Activated T-helper 17 cell treated with anti-CD3 and anti-CD28 coated beads, Interleukin-2, amount 50 U/mL, for 72 hours (primary cell): ENCODE measurements at regions not wholly inside any gene's neighbourhood (a gene's known extent, or its start where the extent isn't known, plus 50 kb on each side); places are given as distances from the start of the nearest gene placed in this dataset.
"Not testable (repeated sequence)": the region's sequence is repeated elsewhere in the genome, so short reads cannot be mapped to it uniquely, and the experiment has no call there.

Source experiments
- ATAC-seq: fragments of 150-1000 bp; cut with Tn5 transposase; replicated peaks from 2 replicates; pipeline ENCODE4 v1.10.0; 2021; ENCODE audit warnings: mild to moderate bottlenecking, moderate library complexity
- H3K27ac Mint-ChIP-seq: one replicate; pipeline ENCODE4 v1.8.0; 2022; ENCODE audit warnings: mixed read lengths
- H3K27me3 Mint-ChIP-seq: one replicate; pipeline ENCODE4 v1.8.0; 2022; ENCODE audit warnings: mixed read lengths
- H3K36me3 Mint-ChIP-seq: one replicate; pipeline ENCODE4 v1.8.0; 2022; ENCODE audit warnings: low read depth, mild to moderate bottlenecking, mixed read lengths
- H3K4me1 Mint-ChIP-seq: one replicate; pipeline ENCODE4 v1.8.0; 2022; ENCODE audit warnings: mixed read lengths
- H3K4me3 Mint-ChIP-seq: one replicate; pipeline ENCODE4 v1.8.0; 2022; ENCODE audit warnings: mild to moderate bottlenecking, mixed read lengths
- H3K9me3 Mint-ChIP-seq: one replicate; pipeline ENCODE4 v1.8.0; 2022; ENCODE audit warnings: mixed read lengths

- Mint-ChIP-seq H3K4me1 (no peaks in the 10 kb centered on the region), H3K36me3 (no peaks in the 10 kb centered on the region), H3K27me3 (no peaks in the 10 kb centered on the region), H3K4me3 (no peak overlapping the region), H3K27ac (no peak overlapping the region), H3K9me3 (peaks cover 4% of the 10 kb centered on the region)
- no peak for ATAC-seq
Measured at GRCh38 chr12:102344691-102345090, 135.7 kb downstream of the IGF1 start.

DNA sequence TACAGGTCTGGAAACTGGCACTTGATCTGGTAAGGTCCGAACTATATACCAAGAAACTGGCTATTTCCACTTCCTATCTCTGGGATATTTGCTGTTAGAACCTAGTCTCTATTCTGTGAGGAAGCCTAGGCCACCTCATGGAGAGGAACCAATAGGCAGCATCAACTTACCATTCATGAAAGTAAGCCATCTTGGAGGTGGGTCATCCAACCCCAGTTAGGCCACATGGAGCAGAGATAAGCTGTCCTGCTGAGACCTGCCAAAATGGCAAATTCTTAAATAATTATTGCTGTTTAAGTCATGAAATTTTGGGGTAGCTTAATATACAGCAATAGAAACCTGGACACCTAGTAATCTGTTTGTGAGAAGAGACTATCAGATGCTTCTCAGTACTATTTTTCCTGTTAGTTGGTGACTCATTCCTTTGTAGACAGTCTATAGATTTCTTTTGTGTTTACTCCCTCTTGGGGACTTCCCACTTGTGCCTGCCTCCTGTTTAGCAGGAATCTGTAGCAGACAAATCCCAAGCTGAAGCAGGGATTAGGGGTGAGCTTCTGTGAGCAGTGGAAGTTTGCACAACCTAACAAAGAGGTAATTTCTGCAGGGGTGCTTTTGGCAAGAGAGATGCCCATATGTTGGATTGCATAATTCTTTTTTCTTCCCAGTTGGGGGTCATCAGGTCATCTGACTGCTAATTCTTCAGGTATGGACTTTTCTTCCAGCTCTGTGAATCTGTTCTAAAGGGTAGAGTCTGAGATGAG is 136.8 kb downstream of the IGF1 start:
- no peaks in the 10 kb centered on the region for H3K27me3 Mint-ChIP-seq
- no peak overlapping the region for H3K4me3 Mint-ChIP-seq
- H3K4me1 Mint-ChIP-seq: no peaks in the 10 kb centered on the region
- no peaks in the 10 kb centered on the region for H3K36me3 Mint-ChIP-seq
- H3K27ac Mint-ChIP-seq: no peak overlapping the region
- peak; percentile 29 for ATAC-seq
- peaks cover 4% of the 10 kb centered on the region for H3K9me3 Mint-ChIP-seq

- ATAC-seq: no peak
- H3K4me3 Mint-ChIP-seq: no peak overlapping the region
- peaks cover 4% of the 10 kb centered on the region for H3K9me3 Mint-ChIP-seq
- no peaks in the 10 kb centered on the region for H3K36me3 Mint-ChIP-seq
- H3K27ac Mint-ChIP-seq: no peak overlapping the region
- no peaks in the 10 kb centered on the region for H3K4me1 Mint-ChIP-seq
- no peaks in the 10 kb centered on the region for H3K27me3 Mint-ChIP-seq
Measured at GRCh38 chr12:102342281-102343006, 137.9 kb downstream of the IGF1 start.

- H3K27ac Mint-ChIP-seq: no peak overlapping the region
- no peak overlapping the region for H3K4me3 Mint-ChIP-seq
- no peak for ATAC-seq
- no peaks in the 10 kb centered on the region for H3K36me3 Mint-ChIP-seq
- peaks cover 5% of the 10 kb centered on the region for H3K9me3 Mint-ChIP-seq
- H3K27me3 Mint-ChIP-seq: peaks cover 7% of the 10 kb centered on the region
- no peaks in the 10 kb centered on the region for H3K4me1 Mint-ChIP-seq
Measured at GRCh38 chr12:102334765-102335164, 137.1 kb upstream of the PMCH start.

GRCh38 chr12:102331419-102331818 is 133.8 kb upstream of the PMCH start:
- H3K27me3 Mint-ChIP-seq: peaks cover 7% of the 10 kb centered on the region
- no peaks in the 10 kb centered on the region for H3K4me1 Mint-ChIP-seq
- no peak overlapping the region for H3K4me3 Mint-ChIP-seq
- no peak overlapping the region for H3K27ac Mint-ChIP-seq
- no peak for ATAC-seq
- peaks cover 5% of the 10 kb centered on the region for H3K9me3 Mint-ChIP-seq
- H3K36me3 Mint-ChIP-seq: no peaks in the 10 kb centered on the region

GRCh38 chr12:102329883-102330282 is 132.2 kb upstream of the PMCH start:
- Mint-ChIP-seq H3K27ac (no peak overlapping the region), H3K27me3 (peaks cover 7% of the 10 kb centered on the region), H3K4me1 (no peaks in the 10 kb centered on the region), H3K36me3 (no peaks in the 10 kb centered on the region), H3K9me3 (peaks cover 14% of the 10 kb centered on the region), H3K4me3 (no peak overlapping the region)
- ATAC-seq: no peak

GRCh38 chr12:102326982-102327381 is 129.3 kb upstream of the PMCH start:
- H3K4me1 Mint-ChIP-seq: no peaks in the 10 kb centered on the region
- H3K27me3 Mint-ChIP-seq: peaks cover 1% of the 10 kb centered on the region

GRCh38 chr12:102325108-102325507 is 127.5 kb upstream of the PMCH start:
- H3K27ac Mint-ChIP-seq, H3K36me3 Mint-ChIP-seq, ATAC-seq, H3K4me3 Mint-ChIP-seq, H3K4me1 Mint-ChIP-seq, H3K27me3 Mint-ChIP-seq: not testable (repeated sequence)
- peaks cover 15% of the 10 kb centered on the region for H3K9me3 Mint-ChIP-seq

More at GRCh38 chr12:102326982-102327381, 129.3 kb upstream of the PMCH start:
- H3K36me3 Mint-ChIP-seq: no peaks in the 10 kb centered on the region
- H3K9me3 Mint-ChIP-seq: peaks cover 12% of the 10 kb centered on the region
- no peak overlapping the region for H3K27ac Mint-ChIP-seq
- no peak overlapping the region for H3K4me3 Mint-ChIP-seq
- no peak for ATAC-seq

GRCh38 chr12:102323799-102324198 is 126.2 kb upstream of the PMCH start:
- Mint-ChIP-seq H3K27me3 (peaks cover 3% of the 10 kb centered on the region), H3K27ac (no peak overlapping the region), H3K36me3 (no peaks in the 10 kb centered on the region), H3K4me1 (no peaks in the 10 kb centered on the region), H3K9me3 (peaks cover 15% of the 10 kb centered on the region), H3K4me3 (no peak overlapping the region)
- ATAC-seq: no peak

GRCh38 chr12:102322254-102322653 is 124.6 kb upstream of the PMCH start:
- Mint-ChIP-seq H3K4me3 (no peak overlapping the region), H3K27ac (no peak overlapping the region), H3K27me3 (peaks cover 8% of the 10 kb centered on the region), H3K4me1 (no peaks in the 10 kb centered on the region), H3K36me3 (no peaks in the 10 kb centered on the region), H3K9me3 (peaks cover 15% of the 10 kb centered on the region)
- ATAC-seq: no peak

DNA sequence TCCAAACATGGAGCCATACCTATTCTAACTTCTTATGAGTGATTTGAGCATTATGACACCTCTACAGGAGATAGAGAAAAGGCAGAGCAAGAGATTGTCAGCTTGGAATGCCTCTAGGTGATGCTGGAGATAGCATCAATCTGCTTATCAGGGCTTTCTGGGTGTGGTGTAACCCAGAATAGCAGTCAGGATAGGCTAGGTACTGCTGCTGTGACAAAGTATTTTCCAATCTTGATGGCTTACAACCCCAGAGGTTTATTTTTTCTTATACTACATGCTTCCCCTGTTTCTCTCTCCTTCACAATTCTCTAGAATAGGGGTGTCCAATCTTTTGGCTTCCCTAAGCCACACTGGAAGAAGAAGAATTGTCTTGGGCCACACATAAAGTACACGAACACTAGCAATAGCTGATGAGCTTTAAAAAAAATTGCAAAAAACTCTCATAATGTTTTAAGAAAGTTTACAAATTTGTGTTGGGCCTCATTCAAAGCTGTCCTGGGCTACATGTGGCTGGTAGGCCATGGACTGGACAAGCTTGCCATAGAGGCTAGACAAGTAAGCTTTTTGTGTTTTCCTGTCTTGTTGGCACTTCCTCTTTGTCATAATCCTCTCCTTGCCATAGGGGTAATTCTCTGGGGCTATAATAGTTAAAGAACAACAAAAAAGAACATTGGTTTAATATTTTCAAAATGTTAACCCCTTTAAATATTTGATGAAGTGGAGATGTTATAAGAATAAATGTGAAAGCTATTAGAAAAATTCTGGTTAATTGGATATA is 123.9 kb upstream of the PMCH start:
- Mint-ChIP-seq H3K4me3 (no peak overlapping the region), H3K27me3 (peaks cover 9% of the 10 kb centered on the region), H3K4me1 (no peaks in the 10 kb centered on the region), H3K27ac (no peak overlapping the region), H3K9me3 (peaks cover 15% of the 10 kb centered on the region), H3K36me3 (no peaks in the 10 kb centered on the region)
- no peak for ATAC-seq

DNA sequence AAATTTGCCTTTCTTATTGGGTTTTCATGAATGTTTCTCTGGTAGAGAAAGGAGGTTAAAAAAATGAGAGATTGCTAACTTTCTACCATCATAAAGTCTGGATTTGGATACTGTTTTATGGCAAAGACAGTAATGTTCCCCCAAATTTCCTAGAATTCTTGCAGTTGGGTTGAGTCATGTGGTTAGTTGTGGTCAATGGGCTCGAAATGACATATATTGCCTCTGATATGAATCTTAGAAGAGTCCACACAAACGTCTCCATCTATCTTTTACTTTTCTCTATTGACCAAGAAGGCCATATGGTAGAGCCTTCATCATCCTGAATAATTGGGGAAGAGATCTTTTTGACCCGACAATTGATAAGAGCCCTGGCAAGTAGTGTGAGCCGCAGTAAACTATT is 119.5 kb upstream of the PMCH start:
- peaks cover 7% of the 10 kb centered on the region for H3K9me3 Mint-ChIP-seq
- H3K36me3 Mint-ChIP-seq: no peaks in the 10 kb centered on the region
- ATAC-seq: peak; percentile 31
- H3K4me1 Mint-ChIP-seq: no peaks in the 10 kb centered on the region
- H3K27me3 Mint-ChIP-seq: peaks cover 11% of the 10 kb centered on the region
- no peak overlapping the region for H3K27ac Mint-ChIP-seq
- no peak overlapping the region for H3K4me3 Mint-ChIP-seq

GRCh38 chr12:102316723-102317122 is 119.1 kb upstream of the PMCH start:
- no peak for ATAC-seq
- Mint-ChIP-seq H3K36me3 (no peaks in the 10 kb centered on the region), H3K27me3 (peaks cover 11% of the 10 kb centered on the region), H3K4me1 (no peaks in the 10 kb centered on the region), H3K27ac (no peak overlapping the region), H3K9me3 (peaks cover 7% of the 10 kb centered on the region), H3K4me3 (no peak overlapping the region)

- H3K4me3 Mint-ChIP-seq: no peak overlapping the region
- peaks cover 11% of the 10 kb centered on the region for H3K27me3 Mint-ChIP-seq
- H3K36me3 Mint-ChIP-seq: no peaks in the 10 kb centered on the region
- H3K9me3 Mint-ChIP-seq: peaks cover 3% of the 10 kb centered on the region
- ATAC-seq: no peak
- no peak overlapping the region for H3K27ac Mint-ChIP-seq
- H3K4me1 Mint-ChIP-seq: no peaks in the 10 kb centered on the region
Measured at GRCh38 chr12:102314821-102315220, 117.2 kb upstream of the PMCH start.
